Lower leg skin (tissue), 3 donors: ENCODE measurements at regions not wholly inside any gene's neighbourhood (a gene's known extent, or its start where the extent isn't known, plus 50 kb on each side); places are given as distances from the start of the nearest gene placed in this dataset.

ENCODE experiments used
- POLR2A ChIP-seq, 2 donors: fragments of 450-650 bp; IDR thresholded peaks; one replicate each; pipeline ENCODE4 v1.6.1; 2016 to 2017; ENCODE audit warnings: antibody characterized with exemption in 2 of 2, mild to moderate bottlenecking in 1 of 2, moderate library complexity in 1 of 2
- TF ChIP-seq, protein P1 (sequence below), 3 donors: fragments of 450-650 bp; IDR thresholded peaks; one replicate each; pipeline ENCODE4 v1.5.1; 2016; ENCODE audit warnings: antibody characterized with exemption in 3 of 3, mild to moderate bottlenecking in 3 of 3, moderate library complexity in 2 of 3

DNA sequence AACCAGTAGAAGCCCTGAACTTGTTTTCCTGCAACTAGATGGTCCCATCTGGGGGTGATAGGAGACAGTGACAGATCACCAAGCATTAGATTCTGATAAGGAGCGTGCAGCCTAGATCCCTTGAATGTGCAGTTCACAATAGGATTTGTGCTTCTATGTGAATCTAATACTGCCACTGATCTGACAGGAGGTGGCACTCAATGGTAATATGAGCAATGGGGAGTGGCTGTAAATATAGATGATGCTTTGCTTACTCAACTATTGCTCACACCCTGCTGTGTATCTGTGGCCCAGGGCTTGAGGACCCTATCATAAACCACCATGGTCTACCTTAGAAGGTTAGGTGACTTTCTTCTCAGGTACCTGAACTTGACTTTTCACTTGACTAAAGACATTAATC lies 417.1 kb upstream of the ARHGEF26 start:
- TF ChIP-seq, protein P1, sequence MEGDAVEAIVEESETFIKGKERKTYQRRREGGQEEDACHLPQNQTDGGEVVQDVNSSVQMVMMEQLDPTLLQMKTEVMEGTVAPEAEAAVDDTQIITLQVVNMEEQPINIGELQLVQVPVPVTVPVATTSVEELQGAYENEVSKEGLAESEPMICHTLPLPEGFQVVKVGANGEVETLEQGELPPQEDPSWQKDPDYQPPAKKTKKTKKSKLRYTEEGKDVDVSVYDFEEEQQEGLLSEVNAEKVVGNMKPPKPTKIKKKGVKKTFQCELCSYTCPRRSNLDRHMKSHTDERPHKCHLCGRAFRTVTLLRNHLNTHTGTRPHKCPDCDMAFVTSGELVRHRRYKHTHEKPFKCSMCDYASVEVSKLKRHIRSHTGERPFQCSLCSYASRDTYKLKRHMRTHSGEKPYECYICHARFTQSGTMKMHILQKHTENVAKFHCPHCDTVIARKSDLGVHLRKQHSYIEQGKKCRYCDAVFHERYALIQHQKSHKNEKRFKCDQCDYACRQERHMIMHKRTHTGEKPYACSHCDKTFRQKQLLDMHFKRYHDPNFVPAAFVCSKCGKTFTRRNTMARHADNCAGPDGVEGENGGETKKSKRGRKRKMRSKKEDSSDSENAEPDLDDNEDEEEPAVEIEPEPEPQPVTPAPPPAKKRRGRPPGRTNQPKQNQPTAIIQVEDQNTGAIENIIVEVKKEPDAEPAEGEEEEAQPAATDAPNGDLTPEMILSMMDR (IDR thresholded peaks at IDR 0.05) = no peak
- TF ChIP-seq POLR2A (IDR thresholded peaks at IDR 0.05) = no peak
